OCI-LY1 (cell line): ENCODE measurements at regions not wholly inside any gene's neighbourhood (a gene's known extent, or its start where the extent isn't known, plus 50 kb on each side); places are given as distances from the start of the nearest gene placed in this dataset.

Experiments used
- CTCF ChIP-seq: fragments of 200-600 bp; sonication (generic), shearing (Covaris generic); IDR thresholded peaks from 2 replicates; pipeline ENCODE4 v1.5.1; 2017; ENCODE audit warnings: mild to moderate bottlenecking, antibody characterized with exemption, low read length, moderate library complexity, mixed read lengths
- EZH2 ChIP-seq: fragments of 200-600 bp; sonication (generic), shearing (Covaris generic); IDR thresholded peaks from 2 replicates; pipeline ENCODE4 v1.8.0; 2017; ENCODE audit warnings: borderline replicate concordance, mixed run types, mild to moderate bottlenecking, antibody characterized with exemption, low read length, moderate library complexity, mixed read lengths

GRCh38 chr15:47987908-47988532 is 132.8 kb upstream of the SLC24A5 start:
- TF ChIP-seq CTCF (peak; percentile 56), EZH2 (no peak)
